ENCODE measurements at regions not wholly inside any gene's neighbourhood (a gene's known extent, or its start where the extent isn't known, plus 50 kb on each side); places are given as distances from the start of the nearest gene placed in this dataset.

DNA sequence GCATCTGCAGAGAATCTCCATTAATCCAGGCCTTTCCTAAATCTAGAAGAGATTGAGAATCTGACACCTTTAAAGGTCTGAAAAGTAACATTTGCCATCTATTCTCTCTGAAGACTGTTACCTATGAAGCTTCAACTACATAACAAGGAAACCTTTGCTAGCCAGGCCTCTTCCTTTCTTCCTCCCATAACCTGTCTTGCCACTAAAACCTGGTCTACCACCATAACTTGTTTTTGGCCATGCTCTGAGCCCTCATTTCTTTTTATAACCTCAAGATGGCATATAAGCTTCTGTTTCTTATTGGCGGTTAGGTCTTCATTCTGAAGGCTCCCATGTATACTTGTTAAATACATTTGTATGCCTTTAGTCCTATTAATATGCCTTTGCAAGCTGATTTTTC, 348.4 kb upstream of the MEOX2 start:
- TF ChIP-seq, protein P1, sequence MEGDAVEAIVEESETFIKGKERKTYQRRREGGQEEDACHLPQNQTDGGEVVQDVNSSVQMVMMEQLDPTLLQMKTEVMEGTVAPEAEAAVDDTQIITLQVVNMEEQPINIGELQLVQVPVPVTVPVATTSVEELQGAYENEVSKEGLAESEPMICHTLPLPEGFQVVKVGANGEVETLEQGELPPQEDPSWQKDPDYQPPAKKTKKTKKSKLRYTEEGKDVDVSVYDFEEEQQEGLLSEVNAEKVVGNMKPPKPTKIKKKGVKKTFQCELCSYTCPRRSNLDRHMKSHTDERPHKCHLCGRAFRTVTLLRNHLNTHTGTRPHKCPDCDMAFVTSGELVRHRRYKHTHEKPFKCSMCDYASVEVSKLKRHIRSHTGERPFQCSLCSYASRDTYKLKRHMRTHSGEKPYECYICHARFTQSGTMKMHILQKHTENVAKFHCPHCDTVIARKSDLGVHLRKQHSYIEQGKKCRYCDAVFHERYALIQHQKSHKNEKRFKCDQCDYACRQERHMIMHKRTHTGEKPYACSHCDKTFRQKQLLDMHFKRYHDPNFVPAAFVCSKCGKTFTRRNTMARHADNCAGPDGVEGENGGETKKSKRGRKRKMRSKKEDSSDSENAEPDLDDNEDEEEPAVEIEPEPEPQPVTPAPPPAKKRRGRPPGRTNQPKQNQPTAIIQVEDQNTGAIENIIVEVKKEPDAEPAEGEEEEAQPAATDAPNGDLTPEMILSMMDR (IDR thresholded peaks at IDR 0.05; ENCODE audit: low read length), result no peak
- no peak for TF ChIP-seq EZH2 (optimal IDR thresholded peaks at IDR 0.05; ENCODE audit: low read depth, low read length)
- no peak for TF ChIP-seq EZH2phosphoT487 (IDR thresholded peaks at IDR 0.05; ENCODE audit: low read length)

All from MM.1S (cell line).